ENCODE measurements at regions not wholly inside any gene's neighbourhood (a gene's known extent, or its start where the extent isn't known, plus 50 kb on each side); places are given as distances from the start of the nearest gene placed in this dataset.
"Not testable (repeated sequence)": the region's sequence is repeated elsewhere in the genome, so short reads cannot be mapped to it uniquely, and the experiment has no call there.

DNA sequence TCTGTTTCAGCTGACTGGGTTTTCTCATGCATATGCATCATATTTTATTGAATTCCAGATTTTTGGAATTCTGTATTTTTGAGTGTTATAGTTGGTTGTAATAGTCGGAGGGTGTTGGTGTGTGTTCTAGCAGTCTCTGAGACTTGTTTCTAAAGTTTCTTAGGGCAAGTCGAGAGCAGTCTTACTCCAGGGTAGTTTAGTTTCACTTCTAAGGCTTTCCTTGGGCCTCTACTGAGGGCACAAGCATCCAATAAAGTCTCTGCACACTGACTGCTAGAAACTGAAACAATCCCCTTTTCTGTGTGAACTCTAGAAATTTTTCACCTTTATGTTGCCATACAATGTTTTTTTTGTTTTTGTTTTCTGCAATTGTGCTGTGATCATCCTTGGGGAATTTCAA is 663.7 kb upstream of the LRATD1 start:
- no peak for DNase-seq

DNA sequence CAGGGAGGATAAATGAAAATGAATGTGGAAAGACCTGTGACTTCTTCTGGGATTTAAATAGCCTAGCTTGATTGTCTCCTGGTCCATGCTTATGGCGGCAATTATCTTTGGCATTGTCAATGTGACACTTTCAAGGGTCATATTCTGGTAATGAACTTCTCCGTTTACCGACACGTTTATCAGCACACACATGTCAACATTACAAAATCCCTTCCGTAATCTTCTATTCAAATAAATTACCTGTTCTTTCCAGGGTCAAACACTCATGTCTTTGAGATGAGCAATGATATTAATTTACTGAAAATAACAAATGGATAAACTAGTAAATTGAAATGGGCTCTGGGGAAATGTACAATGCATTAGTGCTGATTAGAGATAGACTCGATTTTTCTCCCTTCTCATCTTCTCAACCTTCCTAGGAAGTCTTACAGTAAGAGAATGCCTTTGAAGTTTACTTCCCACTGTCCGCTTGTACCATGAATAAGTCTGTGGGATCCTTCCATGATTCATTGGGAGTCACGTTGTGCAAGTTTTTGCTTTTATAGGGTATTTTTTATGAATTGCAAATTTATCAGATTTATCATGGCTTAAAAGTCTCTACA is 646.3 kb upstream of the LRATD1 start:
- DNase-seq: no peak

DNA sequence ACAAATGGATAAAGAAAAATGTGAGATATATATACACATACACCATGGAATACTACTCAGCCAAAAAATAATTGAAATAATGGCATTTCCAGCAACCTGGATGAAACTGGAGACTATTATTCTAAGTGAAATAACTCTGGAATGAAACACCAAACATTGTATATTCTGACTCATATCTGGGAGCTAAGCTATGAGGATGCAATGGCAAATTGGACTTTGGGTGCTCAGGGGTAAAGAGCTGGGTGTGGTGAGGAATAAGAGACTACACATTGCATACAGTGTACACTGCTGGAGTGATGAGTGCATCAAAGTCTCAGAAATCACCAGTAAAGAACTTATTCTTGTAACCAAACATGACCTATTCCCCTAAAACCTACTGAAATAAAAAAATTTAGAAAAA is 636.0 kb upstream of the LRATD1 start:
- no peak for DNase-seq

DNA sequence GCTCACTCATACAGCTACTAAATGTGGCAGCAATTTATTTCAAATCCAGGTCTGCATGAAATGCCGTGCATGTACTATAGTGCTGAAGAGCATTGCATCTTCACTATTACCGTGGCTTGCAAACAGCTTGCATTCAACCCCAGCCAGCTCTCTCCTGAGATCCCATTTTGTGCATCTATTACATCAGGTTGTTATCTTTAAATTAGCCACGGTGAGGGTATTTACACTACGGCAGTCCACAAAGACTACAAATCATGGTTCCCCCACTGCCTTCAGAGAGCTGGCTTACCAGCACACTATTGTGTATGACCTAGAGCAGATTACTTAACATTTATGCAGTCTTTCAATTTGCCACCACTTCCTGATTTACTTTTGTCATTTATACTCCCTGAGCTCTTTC is 621.3 kb upstream of the LRATD1 start:
- DNase-seq: no peak

DNA sequence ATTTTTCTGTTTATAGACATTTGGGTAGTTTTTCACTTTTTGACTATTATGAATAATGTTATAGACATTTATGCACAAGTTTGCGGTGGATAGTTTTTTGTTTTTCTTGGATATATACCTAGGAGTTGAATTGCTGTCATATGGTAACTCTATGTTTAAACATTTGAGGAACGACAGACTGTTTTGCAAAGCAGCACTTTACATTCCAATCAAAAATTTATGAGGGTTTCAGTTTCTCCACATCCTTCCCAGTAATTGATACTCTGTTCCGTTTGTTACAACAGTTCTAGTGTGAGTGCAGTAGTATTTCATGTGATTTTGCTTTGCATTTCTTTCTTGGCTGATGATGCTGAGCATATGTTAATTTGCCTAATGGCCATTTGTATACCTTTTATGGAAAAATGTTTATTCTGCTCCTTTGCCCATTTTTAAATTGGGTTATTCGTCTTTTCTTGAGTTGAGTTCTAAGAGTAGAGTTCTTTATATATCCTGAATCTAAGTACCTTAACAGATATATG is 617.3 kb upstream of the LRATD1 start:
- no peak for DNase-seq

DNA sequence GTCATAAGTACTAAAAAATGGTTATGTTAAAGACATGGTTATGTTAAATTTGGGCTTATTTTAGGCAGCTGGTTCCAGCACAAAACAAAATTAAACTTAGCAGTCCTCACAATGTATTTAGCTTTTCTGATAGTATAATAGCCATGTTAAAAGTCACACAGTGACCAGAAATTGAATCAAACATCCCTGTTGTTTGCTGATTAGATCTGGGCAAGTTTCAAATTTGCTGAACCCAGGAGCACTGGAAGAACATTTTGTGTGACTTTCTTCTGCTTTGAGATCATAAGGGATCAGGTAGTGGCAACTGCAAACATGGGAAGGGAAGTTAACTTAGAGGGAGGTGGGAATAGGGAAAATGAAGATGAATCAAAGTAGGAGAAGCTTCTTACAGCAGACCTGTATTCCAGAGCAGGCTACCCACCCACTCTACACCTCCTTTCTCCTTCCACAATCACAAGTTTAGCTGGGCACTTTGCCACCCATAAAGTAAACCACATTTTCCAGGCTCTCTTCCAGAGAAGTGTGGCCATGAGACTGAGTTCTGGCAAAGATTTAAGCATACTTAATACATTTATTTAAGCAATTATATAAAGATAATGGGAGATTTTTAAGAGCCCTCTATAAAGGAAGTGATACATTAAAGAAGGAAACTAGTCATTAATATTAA is 616.1 kb upstream of the LRATD1 start:
- DNase-seq: no peak

DNA sequence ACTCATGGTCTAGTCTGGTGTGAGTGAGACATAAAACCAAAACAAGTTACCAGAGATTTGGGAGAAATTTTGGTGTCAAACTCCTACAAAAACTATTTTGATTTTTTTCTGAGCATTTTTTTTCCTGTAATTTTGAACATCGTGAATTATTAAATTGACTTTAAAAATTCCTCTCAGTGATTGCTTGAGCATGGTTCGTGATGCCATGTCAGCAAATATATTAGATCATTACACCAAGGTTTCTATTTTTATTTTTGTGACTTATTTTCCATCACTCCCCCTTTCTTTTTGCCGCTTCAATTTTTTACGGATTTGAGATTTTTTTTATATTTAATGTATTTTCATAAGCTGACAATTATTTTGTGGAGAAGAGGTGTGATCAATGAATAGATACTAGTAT is 613.9 kb upstream of the LRATD1 start:
- DNase-seq: no peak

DNA sequence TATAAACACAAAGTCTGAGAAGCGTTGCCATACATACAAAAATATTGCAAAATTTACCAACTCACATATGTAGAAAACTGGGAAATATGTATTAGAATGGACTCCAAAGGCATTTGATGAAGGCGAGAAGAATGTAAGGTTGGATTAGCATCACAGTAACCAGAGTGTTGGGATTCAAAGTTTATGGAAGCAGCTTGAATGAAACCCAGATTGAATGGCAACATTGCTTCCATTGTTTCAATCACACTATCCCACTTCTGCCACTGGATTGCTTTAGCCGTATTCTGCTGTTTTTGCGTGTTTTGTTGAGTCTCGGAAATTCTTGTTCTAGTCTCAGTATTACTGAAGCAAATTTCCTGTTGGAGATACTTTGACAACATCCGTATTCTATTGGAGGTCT is 609.0 kb upstream of the LRATD1 start:
- no peak for DNase-seq

DNA sequence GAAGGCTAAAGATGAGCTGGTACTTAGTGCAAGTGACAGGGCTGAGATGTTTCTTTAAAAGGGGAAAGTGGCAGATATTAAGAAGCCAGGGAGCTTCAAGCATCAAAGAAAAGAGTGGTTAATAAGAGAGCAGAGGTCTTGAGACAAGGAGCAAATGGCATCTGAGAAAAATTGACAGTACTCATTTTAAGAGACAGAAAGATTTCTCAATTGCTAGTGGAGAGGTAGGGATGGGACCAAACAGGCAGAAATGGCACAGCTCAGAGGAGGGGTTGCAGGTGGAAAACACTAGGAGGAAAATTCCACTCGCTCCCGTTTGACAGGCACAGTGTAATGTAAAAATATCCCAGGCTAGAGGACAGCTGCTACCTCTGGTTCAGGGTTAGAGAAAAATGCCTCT is 593.4 kb upstream of the LRATD1 start:
- no peak for DNase-seq

DNA sequence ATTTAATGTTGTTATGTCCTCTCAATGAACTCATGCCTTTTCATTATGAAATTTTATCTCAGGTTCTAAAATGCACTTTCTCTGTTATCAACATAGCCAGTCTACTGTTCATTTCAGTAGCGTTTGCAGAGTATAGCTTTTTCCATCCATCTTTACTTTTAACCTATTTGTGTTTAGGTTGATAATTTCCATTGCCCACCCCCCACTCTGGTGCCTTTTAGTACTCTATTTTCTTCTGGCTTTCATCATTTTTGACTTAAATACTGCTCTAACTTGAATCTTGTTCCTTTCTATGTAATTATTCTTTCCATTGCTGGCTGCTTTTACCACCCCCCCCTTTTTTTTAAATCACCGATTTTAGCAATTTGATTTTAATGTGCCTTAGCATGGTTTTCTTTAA is 585.0 kb upstream of the LRATD1 start:
- DNase-seq: no peak

DNA sequence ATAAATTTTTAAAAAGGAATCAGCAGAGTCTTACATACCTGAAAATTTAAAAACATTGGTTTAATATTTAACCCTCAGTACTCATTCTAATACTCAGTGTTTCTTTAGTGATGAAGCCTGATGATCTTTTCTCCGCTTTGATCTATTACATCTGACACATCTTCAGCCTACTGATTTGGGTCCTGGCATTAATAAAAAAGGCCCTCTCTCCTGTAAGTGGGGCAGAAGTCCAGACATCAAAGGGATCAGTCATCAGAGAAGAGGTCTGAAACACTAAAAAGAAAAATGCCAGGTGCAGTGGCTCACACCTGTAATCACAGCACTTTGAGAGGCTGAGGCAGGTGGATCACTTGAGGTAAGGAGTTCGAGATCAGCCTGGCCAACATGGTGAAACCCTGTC is 581.1 kb upstream of the LRATD1 start:
- no peak for DNase-seq

DNA sequence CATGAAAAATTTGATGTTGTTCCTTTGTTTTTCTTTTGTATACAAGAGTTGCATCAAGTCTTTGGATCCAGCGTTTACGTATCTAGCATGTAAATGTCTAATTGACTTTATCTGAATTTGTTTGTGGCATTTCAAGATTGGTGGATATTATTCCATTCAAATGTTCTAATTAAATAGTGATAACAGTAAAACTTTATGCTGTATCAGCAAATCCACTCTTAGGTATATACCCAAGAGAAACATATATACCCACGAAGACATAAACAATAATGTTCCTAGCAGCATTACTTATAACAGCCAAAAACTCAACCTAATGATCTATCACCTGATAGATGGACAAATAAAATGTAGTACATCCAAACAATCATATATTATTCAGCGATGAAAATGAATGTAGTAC is 579.4 kb upstream of the LRATD1 start:
- no peak for DNase-seq

DNA sequence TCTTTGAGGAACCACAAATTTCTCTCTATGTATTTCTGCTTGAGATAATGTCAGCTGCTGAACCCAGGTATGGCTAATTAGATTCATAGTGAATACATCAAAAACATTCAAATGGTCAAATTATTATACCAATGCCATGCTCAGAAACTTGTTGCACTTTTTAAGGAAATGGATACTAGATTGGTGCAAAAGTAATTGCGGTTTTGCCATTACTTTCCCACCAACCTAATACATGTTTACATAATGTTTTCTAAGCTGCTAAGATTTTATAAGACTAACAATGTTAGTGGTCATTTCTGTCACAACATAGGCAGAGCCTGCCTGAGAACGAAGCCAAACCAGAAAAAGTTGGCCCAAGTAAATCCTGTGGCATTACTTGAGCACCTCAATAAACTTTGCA is 568.2 kb upstream of the LRATD1 start:
- no peak for DNase-seq

DNA sequence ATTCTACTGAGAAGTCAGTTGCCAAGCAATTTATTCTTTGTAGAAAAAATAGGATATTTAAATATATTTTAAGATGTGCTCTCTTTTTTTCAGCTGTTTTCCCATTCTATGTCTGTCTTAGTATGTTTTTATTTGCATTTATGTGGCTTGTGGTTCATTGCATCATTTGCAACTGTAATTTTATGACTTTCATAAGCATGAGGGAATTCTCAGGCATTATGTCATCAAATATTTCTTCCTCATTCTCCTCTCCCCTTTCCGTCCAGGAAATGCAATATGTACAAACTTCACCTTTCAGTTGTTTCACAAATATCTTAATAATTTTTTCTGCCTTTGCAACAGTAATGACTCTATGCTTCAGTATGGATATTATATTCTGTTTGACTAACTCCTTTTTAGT is 560.2 kb upstream of the LRATD1 start:
- DNase-seq: no peak

DNA sequence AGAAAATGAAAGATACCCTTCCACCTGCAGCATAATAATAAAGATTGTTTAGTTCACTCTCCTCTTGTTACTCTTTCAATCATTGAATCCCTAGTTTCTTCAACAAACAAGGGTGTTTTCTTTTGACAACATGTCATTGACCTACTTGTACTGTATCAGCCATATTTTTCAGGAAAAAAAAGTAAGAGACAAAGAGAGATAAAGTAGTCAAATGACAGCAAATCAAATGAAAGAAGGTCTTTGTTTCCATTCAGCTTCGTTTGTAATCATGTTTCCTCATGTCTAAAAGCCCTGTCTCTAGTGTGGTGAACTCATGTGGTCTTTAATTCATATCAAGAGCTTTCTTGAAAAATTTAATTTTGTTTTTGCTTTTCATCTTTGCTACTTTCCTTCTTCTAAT is 557.8 kb upstream of the LRATD1 start:
- no peak for DNase-seq

DNA sequence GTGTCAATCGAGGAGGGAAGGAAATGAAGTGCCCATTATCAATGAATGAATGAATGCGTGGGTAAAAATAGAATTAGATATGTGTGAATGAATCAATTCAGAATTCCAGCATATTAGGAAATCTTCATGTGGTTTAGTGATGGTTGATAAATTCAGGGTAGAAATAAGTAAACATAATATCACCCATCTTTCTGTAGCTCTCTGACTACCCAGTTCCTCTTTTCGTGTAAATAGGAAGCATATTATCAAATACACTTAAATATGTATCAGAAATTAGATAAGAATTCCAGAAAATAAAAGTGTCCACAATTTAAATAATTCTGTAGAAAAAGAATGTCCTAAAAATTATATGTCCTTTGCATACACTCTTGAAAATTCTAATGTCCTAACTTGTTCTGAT is 552.9 kb upstream of the LRATD1 start:
- no peak for DNase-seq

DNA sequence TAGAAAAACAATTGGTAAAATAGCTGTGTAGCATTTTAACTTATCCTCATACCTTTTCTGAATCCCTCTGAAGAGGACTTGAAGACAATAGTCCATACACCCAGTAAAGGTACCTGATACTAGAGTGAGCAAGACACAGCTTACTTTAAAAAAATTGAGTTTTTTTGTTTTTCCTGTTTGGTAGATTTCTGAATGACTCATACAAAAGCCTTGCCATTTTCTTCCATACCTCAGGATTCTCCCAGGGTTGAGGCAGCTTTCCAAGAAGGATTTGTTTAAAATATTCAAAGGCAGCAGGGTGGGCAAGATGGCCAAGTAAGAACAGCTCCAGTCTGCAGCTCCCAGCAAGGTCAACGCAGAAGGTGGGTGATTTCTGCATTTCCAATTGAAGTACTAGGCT is 551.0 kb upstream of the LRATD1 start:
- no peak for DNase-seq

DNA sequence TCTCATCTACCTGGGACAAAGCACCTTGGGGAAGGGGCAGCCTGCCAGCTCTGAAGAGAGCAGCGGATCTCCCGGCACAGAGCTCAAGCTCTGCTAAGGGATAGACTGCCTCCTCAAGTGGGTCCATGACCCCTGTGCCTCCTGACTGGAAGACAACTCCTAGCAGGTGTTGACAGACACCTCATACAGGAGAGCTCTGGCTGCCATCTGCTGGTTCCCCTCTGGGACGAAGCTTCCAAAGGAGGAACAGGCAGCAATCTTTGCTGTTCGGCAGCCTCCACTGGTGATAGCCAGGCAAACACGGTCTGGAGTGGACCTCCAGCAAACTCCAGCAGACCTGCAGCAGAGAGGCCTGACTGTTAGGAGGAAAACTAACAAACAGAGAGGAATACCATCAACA is 549.9 kb upstream of the LRATD1 start:
- DNase-seq: no peak

DNA sequence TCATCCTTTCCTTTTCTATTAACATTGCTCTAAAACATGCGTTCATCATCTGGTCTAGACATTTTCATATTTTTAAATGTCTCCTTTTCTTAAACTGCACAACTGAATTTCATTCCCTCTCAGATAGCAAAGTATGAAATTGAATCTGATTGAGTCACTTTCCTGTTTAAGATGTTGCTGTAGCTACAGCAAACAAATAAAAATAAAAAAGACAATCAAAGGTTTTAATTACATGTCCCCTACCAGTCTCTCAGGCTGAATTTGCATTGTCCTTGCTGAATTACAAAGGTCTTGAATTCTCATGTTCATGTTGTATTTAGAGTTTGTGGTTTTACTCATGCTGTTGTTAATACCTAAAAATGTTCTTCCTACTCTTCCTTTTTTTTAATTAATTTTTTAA is 537.9 kb upstream of the LRATD1 start:
- DNase-seq: no peak

DNA sequence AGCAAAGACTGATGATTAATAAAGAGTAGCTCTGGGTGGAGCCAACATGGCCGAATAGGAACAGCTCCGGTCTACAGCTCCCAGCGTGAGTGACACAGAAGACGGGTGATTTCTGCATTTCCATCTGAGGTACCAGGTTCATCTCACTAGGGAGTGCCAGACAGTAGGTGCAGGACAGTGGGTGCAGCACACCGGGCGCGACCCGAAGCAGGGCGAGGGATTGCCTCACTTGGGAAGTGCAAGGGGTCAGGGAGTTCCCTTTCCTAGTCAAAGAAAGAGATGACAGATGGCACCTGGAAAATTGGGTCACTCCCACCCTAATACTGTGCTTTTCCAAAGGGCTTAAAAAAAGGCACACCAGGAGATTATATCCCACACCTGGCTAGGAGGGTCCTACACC is 533.4 kb upstream of the LRATD1 start:
- not testable (repeated sequence) for DNase-seq

DNA sequence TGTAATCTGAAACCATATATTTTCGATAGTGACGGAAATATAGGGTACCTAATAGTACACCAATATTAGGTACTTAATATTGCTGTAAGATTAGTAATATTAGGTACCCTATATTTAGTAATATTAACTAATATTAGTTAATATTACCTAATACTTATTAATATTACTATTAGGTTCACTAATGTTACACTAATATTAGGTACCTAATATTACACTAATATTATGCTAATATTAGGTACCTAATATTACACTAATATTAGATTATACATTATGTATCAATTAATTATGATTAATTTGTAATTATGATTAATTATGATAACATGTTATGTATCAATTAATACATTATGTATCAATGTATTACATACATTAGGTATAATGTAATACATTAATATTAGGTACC is 518.2 kb upstream of the LRATD1 start:
- no peak for DNase-seq

DNA sequence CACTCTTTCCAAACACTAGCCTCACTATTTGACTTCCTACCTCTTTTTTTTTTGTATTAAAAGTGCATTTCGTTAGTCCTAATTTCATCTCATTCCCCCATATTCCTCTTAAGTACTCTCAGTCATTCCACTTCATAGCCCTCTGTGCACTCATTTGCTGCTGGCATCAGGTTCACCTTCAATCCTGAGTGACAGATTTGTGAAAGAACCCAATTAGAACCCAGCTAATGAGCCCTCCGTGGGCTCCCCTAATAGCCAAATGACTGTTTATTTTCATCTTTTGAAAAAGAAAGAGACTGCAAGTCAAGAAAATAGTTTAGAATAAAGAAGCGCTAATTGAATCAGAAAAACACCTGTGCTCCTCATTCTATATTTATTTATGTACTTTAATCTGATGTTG is 512.1 kb upstream of the LRATD1 start:
- DNase-seq: no peak

DNA sequence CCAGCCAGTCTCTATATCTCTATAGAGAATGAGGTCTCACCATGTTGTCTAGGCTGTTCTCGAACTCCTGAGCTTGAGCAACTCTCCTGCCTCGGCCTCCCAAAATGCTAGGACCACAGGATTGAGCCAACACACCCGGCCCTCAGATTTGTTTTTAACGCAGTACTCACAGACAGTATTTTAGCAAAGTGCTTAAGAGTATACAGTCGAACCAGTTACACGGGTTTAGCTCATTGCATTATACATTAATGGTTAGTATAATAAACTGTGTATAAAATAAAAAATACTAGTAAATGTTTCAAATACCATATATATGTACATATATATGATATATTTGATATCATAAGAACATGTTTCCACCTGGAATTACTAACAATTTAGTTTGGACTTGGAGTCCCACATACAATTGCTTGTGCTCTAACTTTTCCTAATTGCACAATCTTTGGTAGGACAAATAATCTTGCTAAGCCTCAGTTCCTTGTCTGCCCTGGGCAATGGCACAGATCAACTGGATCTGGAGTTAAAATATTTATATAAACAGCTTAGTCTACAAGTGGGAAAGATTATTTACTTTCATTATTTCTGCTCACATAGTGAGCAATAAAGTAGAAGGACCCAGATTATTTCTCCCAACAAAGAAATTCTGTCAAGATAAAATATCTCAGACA is 508.9 kb upstream of the LRATD1 start:
- DNase-seq: no peak

DNA sequence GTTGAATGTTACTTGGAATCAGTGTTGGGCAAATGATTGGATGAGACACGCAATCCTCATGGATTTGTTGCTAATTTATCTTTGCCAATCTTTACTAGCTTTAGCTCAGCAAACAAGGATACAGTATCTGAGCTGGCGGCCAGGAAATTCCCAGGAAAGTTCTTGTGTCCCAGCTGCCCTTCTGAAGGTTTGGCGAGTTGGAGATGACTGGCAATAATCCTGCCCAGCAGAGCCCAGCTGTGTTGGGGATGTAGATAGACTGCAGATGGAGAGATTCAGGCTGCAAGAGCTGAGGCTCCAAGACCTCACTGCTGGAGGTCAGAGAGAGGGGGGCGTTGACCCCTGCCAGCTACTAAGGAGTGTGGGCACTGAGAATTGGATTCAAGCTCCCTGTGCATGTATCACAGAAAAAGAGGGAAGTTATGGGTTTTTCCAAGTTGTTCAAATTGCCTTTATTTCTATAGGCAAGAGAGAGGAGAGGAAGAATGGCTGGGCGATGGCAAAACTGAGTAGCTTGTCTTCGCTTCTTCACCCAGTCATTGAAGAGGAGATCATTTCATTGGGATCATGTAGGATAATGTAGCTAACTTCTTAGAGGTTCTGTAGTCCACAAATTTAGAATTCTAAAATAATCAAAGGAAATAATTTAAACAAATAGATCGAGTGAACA is 506.8 kb upstream of the LRATD1 start:
- DNase-seq: no peak
